NT2/D1 (cell line): ENCODE measurements at regions not wholly inside any gene's neighbourhood (a gene's known extent, or its start where the extent isn't known, plus 50 kb on each side); places are given as distances from the start of the nearest gene placed in this dataset.

Source experiments
- SUZ12 ChIP-seq: IDR thresholded peaks from 2 replicates; pipeline ENCODE4 v1.6.1; 2011; ENCODE audit not compliant: insufficient read length, insufficient read depth; ENCODE audit errors: extremely low read depth
- ZNF274 ChIP-seq: IDR thresholded peaks from 2 replicates; pipeline ENCODE4 v1.6.1; 2011; ENCODE audit warnings: mild to moderate bottlenecking, low read depth, low read length

- TF ChIP-seq SUZ12 = no peak
- no peak for TF ChIP-seq ZNF274
Observed at GRCh38 chr17:10992106-10992880, 154.4 kb upstream of the PIRT start.
